ENCODE measurements at regions not wholly inside any gene's neighbourhood (a gene's known extent, or its start where the extent isn't known, plus 50 kb on each side); places are given as distances from the start of the nearest gene placed in this dataset.

DNA sequence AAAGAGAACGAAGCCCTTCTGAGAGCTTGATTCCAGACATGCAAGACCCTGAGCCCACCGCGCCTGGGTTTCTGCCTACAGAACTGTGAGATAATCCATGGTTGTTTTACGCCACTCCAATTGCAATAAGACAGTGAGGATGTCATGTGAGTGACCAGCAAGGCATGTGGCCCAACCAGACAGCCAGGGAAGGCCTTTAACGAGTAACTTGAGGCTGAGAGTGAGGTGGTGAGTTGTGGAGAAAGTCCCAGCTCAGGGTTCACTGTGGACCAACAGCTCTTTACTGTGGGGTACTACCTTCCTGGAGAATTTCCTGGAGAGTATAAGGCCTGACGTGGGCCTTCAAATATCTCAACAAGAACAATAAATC, 153.9 kb downstream of the ETS2 start:
- no TSS peak for BruUV-seq (replicated peaks)
- ChIA-PET POLR2A (no interaction called here), CTCF (interaction anchor here (0.6 kb wide), 1 partner anchor 72 kb away, joined by 3 read pairs; no protein-coding TSS in a partner anchor)
- DNase-seq (ENCODE audit: low read depth, low spot score) (no peak), FAIRE-seq (no peak)
- Histone ChIP-seq H3K9me3 (replicated peaks; ENCODE audit: control insufficient read depth, insufficient read depth, low read length) (no peaks in the 10 kb centered on the region), H2AFZ (ENCODE audit: low read depth, low read length) (no peak overlapping the region), H3K36me3 (ENCODE audit: control insufficient read depth in 2 of 2, extremely low read depth in 1 of 2, insufficient read depth in 2 of 2, low read length in 2 of 2) (no peaks in the 10 kb centered on the region), H3K9ac (replicated peaks; ENCODE audit: extremely low read depth, insufficient read depth, low read length) (no peak overlapping the region), H4K20me1 (replicated peaks; ENCODE audit: control insufficient read depth, extremely low read depth, insufficient read depth, low read length) (no peaks in the 10 kb centered on the region), H3K27ac (ENCODE audit: insufficient read depth, low read depth, low read length) (no peak overlapping the region), H3K4me1 (ENCODE audit: control insufficient read depth, extremely low read depth, insufficient read depth, low read length) (no peaks in the 10 kb centered on the region), H3K9me1 (replicated peaks; ENCODE audit: control insufficient read depth, extremely low read depth, insufficient read depth, low read length) (no peaks in the 10 kb centered on the region), H3K79me2 (ENCODE audit: control insufficient read depth, insufficient read depth, low read length) (no peaks in the 10 kb centered on the region), H3K4me2 (ENCODE audit: insufficient read depth, low read length) (no peak overlapping the region), H3K4me3 (replicated peaks in 1 of 3; ENCODE audit: insufficient read depth in 1 of 3, low read depth in 1 of 3, low read length in 3 of 3) (no peak overlapping the region), H3K27me3 (ENCODE audit: control insufficient read depth in 2 of 2, insufficient read depth in 2 of 2, low read length in 2 of 2) (peaks cover 0 to 3% of the 10 kb centered on the region in 2 experiments)
- no peak for TF ChIP-seq POLR2A (IDR thresholded peaks at IDR 0.05; ENCODE audit: low read depth, low read length)
- TF ChIP-seq MAX (IDR thresholded peaks at IDR 0.05; ENCODE audit: insufficient read depth, insufficient read length), result no peak
- no peak for TF ChIP-seq EZH2 (IDR thresholded peaks at IDR 0.05; ENCODE audit: borderline replicate concordance, low read depth, low read length, severe bottlenecking)
- no peak for TF ChIP-seq POLR2AphosphoS5 (IDR thresholded peaks at IDR 0.05; ENCODE audit: insufficient read depth, low read depth, low read length)
- TF ChIP-seq, protein P1, sequence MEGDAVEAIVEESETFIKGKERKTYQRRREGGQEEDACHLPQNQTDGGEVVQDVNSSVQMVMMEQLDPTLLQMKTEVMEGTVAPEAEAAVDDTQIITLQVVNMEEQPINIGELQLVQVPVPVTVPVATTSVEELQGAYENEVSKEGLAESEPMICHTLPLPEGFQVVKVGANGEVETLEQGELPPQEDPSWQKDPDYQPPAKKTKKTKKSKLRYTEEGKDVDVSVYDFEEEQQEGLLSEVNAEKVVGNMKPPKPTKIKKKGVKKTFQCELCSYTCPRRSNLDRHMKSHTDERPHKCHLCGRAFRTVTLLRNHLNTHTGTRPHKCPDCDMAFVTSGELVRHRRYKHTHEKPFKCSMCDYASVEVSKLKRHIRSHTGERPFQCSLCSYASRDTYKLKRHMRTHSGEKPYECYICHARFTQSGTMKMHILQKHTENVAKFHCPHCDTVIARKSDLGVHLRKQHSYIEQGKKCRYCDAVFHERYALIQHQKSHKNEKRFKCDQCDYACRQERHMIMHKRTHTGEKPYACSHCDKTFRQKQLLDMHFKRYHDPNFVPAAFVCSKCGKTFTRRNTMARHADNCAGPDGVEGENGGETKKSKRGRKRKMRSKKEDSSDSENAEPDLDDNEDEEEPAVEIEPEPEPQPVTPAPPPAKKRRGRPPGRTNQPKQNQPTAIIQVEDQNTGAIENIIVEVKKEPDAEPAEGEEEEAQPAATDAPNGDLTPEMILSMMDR (IDR thresholded peaks at IDR 0.05; ENCODE audit: extremely low read depth in 1 of 2, insufficient read depth in 1 of 2, low read depth in 1 of 2, low read length in 2 of 2), result no peak
- TF ChIP-seq FOS (IDR thresholded peaks at IDR 0.05; ENCODE audit: borderline replicate concordance, insufficient read depth, low read length), result no peak
- no peak for TF ChIP-seq MYC (IDR thresholded peaks at IDR 0.05; ENCODE audit: low read depth, low read length)
- TF ChIP-seq JUN (IDR thresholded peaks at IDR 0.05; ENCODE audit: borderline replicate concordance, insufficient read depth, insufficient read length, low read depth), result no peak
- TF ChIP-seq GATA2 (IDR thresholded peaks at IDR 0.05; ENCODE audit: insufficient read depth, insufficient read length, low read depth, low read length), result no peak
- intact Hi-C loops (cut with micrococcal nuclease) (no loop called here), dilution Hi-C loops (cut with MboI; ENCODE audit: extremely low pct_ligation_motif_present, low sequenced_read_pairs) (no loop called here)

Data from endothelial cell of umbilical vein (primary cell).